NCI-H1694 (cell line): ENCODE measurements at regions not wholly inside any gene's neighbourhood (a gene's known extent, or its start where the extent isn't known, plus 50 kb on each side); places are given as distances from the start of the nearest gene placed in this dataset.

ENCODE experiments used
- DNase-seq: peaks from one replicate; lab custom pipeline; 2025; lab: John Stamatoyannopoulos, UW

GRCh38 chr18:46294318-46294717 is 190.1 kb downstream of the HAUS1 start:
- DNase-seq = no peak

- no peak for DNase-seq
Measured at GRCh38 chr18:46294751-46295150, 190.6 kb downstream of the HAUS1 start.

GRCh38 chr18:46295416-46295815 is 191.2 kb downstream of the HAUS1 start:
- no peak for DNase-seq

GRCh38 chr18:46296656-46297055 is 192.5 kb downstream of the HAUS1 start:
- no peak for DNase-seq

GRCh38 chr18:46297124-46297523 is 192.9 kb downstream of the HAUS1 start:
- DNase-seq = no peak

- no peak for DNase-seq
Measured at GRCh38 chr18:46297621-46298020, 193.4 kb downstream of the HAUS1 start.

- DNase-seq = no peak
Measured at GRCh38 chr18:46298511-46298910, 194.3 kb downstream of the HAUS1 start.

GRCh38 chr18:46299465-46300008 is 195.4 kb downstream of the HAUS1 start:
- DNase-seq = no peak

GRCh38 chr18:46301081-46301480 is 196.9 kb downstream of the HAUS1 start:
- DNase-seq = no peak

- no peak for DNase-seq
Measured at GRCh38 chr18:46301571-46301970, 197.4 kb downstream of the HAUS1 start.

- no peak for DNase-seq
Measured at GRCh38 chr18:46302528-46303485, 198.6 kb downstream of the HAUS1 start.

GRCh38 chr18:46310258-46310657 is 206.1 kb downstream of the HAUS1 start:
- no peak for DNase-seq

- DNase-seq = no peak
Measured at GRCh38 chr18:46310675-46311345, 206.6 kb downstream of the HAUS1 start.

GRCh38 chr18:46311491-46311890 is 207.3 kb downstream of the HAUS1 start:
- no peak for DNase-seq

- DNase-seq = no peak
Measured at GRCh38 chr18:46312221-46312620, 208.0 kb downstream of the HAUS1 start.

- no peak for DNase-seq
Measured at GRCh38 chr18:46313521-46313920, 209.3 kb downstream of the HAUS1 start.

GRCh38 chr18:46314011-46314410 is 209.8 kb downstream of the HAUS1 start:
- DNase-seq = no peak

- DNase-seq = no peak
Measured at GRCh38 chr18:46315161-46315560, 211.0 kb downstream of the HAUS1 start.

GRCh38 chr18:46318356-46318755 is 214.2 kb downstream of the HAUS1 start:
- DNase-seq = no peak

GRCh38 chr18:46319783-46320182 is 215.6 kb downstream of the HAUS1 start:
- DNase-seq = no peak

GRCh38 chr18:46320297-46320696 is 216.1 kb downstream of the HAUS1 start:
- no peak for DNase-seq

GRCh38 chr18:46320928-46321711 is 216.9 kb downstream of the HAUS1 start:
- no peak for DNase-seq
